ENCODE measurements at regions not wholly inside any gene's neighbourhood (a gene's known extent, or its start where the extent isn't known, plus 50 kb on each side); places are given as distances from the start of the nearest gene placed in this dataset.

DNA sequence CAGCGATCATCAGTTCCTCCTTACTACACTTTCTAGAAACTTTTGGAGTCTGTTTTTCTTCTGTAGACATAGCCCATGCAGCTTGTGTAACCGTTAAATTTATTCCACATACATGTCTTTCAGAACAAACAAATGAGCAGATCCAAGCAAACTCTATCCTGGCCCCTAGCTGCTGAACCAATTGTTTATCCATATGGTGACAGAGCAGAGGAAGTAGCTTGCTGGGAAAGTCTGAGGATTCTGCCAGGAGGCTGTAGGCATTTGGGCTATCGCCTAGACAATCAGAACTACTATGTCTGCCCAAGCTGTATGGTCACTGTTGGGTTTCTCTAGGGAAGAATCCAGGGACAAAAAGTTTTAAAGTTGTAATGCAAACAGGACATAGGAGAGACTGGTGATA lies 343.7 kb downstream of the SPRY2 start:
- CTCF ChIA-PET, result interaction anchor here (1.1 kb wide), 1 partner anchor 9 kb away, joined by 4 read pairs; no protein-coding TSS in a partner anchor
- TF ChIP-seq, protein P1, sequence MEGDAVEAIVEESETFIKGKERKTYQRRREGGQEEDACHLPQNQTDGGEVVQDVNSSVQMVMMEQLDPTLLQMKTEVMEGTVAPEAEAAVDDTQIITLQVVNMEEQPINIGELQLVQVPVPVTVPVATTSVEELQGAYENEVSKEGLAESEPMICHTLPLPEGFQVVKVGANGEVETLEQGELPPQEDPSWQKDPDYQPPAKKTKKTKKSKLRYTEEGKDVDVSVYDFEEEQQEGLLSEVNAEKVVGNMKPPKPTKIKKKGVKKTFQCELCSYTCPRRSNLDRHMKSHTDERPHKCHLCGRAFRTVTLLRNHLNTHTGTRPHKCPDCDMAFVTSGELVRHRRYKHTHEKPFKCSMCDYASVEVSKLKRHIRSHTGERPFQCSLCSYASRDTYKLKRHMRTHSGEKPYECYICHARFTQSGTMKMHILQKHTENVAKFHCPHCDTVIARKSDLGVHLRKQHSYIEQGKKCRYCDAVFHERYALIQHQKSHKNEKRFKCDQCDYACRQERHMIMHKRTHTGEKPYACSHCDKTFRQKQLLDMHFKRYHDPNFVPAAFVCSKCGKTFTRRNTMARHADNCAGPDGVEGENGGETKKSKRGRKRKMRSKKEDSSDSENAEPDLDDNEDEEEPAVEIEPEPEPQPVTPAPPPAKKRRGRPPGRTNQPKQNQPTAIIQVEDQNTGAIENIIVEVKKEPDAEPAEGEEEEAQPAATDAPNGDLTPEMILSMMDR (IDR thresholded peaks at IDR 0.05; ENCODE audit: control extremely low read depth, extremely low read depth, low read depth, missing control alignments), result no peak
- no peak for DNase-seq (ENCODE audit: extremely low spot score)
- POLR2A ChIA-PET, result no interaction called here

DNA sequence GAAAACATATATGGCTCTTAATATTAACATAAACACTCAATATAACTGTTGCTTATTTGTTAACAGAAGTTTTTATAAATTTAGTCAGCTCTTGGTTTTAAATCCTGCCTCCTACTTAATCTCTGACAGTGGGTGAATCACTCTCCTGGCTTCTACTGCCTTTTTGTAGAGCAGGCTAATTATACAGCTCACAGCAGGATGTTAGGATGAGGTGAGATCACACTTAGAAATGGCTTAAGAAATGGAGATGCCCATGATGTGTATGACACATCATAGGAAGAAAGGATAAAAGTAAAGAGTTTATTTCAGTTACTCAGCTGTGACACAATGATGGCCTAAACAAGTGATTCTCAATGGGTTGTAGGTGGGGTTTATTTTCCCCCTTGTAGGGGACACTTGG lies 345.6 kb downstream of the SPRY2 start:
- CTCF ChIA-PET, result no interaction called here

DNA sequence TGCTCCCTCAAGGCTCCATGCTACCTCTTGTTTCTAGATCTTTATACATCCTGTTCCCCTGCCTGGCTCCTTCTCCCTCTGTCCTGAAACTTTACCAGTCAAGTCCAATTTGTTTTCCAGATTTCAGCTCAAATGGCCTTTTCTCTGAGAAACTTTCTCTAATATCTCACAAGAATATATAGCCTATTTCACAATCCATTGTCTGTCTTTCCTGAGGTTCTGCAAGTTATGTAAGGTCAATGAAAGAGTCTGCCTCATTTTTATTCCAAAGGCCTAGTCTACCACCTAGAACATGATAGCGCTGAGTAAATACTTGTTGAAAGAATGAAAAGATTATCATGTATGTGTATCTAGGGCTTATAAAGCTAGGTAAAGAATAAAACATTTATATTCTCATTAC lies 348.8 kb downstream of the SPRY2 start:
- ChIA-PET CTCF (interaction anchor here (1.4 kb wide), 1 partner anchor 19 kb away, joined by 6 read pairs; no protein-coding TSS in a partner anchor), POLR2A (no interaction called here)
- TF ChIP-seq, protein P1 (IDR thresholded peaks at IDR 0.05; ENCODE audit: control extremely low read depth, extremely low read depth, low read depth, missing control alignments), result no peak
- no peak for DNase-seq (ENCODE audit: extremely low spot score)

More for the DNA sequence above, 345.6 kb downstream of the SPRY2 start:
- no peak for DNase-seq (ENCODE audit: extremely low spot score)
- TF ChIP-seq, protein P1 (IDR thresholded peaks at IDR 0.05; ENCODE audit: control extremely low read depth, extremely low read depth, low read depth, missing control alignments), result no peak
- POLR2A ChIA-PET, result no interaction called here

DNA sequence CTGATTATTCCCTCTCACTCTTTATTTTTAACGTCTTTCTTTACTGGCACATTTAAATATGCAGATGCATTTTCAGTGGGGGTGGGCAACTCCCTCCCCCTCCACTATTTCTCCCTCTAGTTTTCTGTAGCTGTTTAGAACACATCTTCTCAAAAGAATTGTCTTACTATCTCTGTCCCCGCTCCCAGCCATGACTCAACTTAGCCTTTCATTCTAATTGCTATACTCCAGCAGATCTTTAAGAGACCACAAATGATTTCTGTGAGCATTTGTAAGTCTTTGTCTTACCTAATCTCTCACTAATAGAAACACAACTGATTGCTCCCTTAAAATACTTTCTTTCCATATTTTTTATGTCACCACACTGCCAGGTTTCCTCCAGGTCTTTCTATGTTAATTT lies 350.9 kb downstream of the SPRY2 start:
- DNase-seq (ENCODE audit: extremely low spot score), result no peak
- TF ChIP-seq, protein P1 (IDR thresholded peaks at IDR 0.05; ENCODE audit: control extremely low read depth, extremely low read depth, low read depth, missing control alignments), result no peak
- CTCF ChIA-PET, result no interaction called here
- POLR2A ChIA-PET, result no interaction called here

DNA sequence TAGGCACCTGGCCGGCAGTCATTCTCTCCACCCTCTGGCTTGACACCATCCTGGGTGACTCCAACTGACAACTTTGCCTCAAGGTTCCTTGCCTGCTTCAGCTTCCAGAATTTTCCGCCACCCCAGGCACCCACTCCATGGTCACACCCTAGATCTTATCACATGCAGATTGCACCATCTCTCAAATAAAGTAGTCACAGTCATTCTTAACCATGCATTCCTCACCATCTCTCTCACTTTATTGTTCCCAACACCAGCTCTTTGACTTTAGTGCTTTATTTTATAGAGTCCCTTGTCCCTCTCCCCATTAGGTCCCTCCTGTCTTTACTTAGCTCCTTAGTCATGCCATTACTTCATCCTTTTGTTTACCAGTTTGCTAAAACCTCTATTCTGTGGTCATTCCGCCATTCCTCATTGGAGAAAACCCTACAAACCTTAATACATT lies 351.7 kb downstream of the SPRY2 start:
- POLR2A ChIA-PET, result no interaction called here
- CTCF ChIA-PET, result interaction anchor here (1.3 to 1.4 kb wide), 2 partner anchors 8 to 14 kb away, joined by 3 to 4 read pairs; no protein-coding TSS in a partner anchor
- no peak for DNase-seq (ENCODE audit: extremely low spot score)
- TF ChIP-seq, protein P1 (IDR thresholded peaks at IDR 0.05; ENCODE audit: control extremely low read depth, extremely low read depth, low read depth, missing control alignments), result no peak

DNA sequence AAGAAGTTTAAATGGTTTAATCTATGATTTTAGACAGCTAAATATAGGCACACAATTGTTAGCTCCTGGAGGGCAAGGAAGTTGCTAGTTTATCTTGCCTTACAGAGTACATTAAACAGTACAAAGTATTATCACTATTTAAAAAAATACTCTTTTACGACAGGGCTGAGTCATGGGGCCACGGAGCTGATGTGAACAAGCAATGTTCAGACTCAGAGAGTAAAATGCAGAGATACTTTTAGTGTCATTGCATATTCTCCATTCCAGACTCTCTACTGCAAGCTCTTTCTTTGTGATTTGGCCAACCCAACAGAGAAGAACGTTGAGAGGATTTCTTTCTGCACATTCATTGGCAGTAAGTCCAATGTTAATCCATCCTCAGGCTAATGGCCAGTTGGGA lies 352.4 kb downstream of the SPRY2 start:
- TF ChIP-seq, protein P1 (IDR thresholded peaks at IDR 0.05; ENCODE audit: control extremely low read depth, extremely low read depth, low read depth, missing control alignments), result no peak
- no peak for DNase-seq (ENCODE audit: extremely low spot score)
- ChIA-PET POLR2A (no interaction called here), CTCF (interaction anchor here (0.7 to 1.4 kb wide), 3 partner anchors 9 to 13 kb away, joined by 3 to 4 read pairs (median 3); no protein-coding TSS in a partner anchor)
